Fibroblast of lung (primary cell): ENCODE measurements at regions not wholly inside any gene's neighbourhood (a gene's known extent, or its start where the extent isn't known, plus 50 kb on each side); places are given as distances from the start of the nearest gene placed in this dataset.

Source experiments
- EZH2 ChIP-seq: IDR thresholded peaks from 2 replicates; pipeline ENCODE4 v1.5.1; 2012; ENCODE audit warnings: low read length, control low read depth, mild to moderate bottlenecking; ENCODE audit errors: missing control alignments
- TF ChIP-seq, protein P1 (sequence below), 2 donors: IDR thresholded peaks in 1 of 2; conservative IDR thresholded peaks in 1 of 2; 1 replicate in 1 of 2; 2 replicates in 1 of 2; pipeline ENCODE4 v1.5.1; 2011 to 2012; ENCODE audit warnings: low read length in 2 of 2, control low read depth in 1 of 2, inconsistent platforms in 1 of 2, low read depth in 1 of 2, mild to moderate bottlenecking in 1 of 2

DNA sequence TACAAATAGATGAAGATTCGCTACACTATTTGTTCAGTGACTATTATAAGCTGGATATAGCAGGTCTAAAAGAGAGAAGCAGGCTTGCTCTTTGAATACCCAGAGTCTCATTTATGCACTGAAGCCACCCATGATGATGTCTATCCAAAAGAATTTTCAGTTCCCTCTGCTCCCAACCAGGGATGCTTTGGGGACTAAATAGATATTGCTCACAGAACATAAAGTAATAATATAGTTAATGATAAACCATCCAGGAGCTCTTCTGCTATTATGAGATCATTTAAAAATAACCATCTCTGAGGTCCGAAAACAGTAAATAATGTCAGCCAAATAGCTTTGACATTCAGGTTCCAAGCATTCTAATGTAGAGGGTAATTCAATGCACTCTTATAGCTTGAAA is 875.4 kb downstream of the SORCS3 start:
- TF ChIP-seq, protein P1, sequence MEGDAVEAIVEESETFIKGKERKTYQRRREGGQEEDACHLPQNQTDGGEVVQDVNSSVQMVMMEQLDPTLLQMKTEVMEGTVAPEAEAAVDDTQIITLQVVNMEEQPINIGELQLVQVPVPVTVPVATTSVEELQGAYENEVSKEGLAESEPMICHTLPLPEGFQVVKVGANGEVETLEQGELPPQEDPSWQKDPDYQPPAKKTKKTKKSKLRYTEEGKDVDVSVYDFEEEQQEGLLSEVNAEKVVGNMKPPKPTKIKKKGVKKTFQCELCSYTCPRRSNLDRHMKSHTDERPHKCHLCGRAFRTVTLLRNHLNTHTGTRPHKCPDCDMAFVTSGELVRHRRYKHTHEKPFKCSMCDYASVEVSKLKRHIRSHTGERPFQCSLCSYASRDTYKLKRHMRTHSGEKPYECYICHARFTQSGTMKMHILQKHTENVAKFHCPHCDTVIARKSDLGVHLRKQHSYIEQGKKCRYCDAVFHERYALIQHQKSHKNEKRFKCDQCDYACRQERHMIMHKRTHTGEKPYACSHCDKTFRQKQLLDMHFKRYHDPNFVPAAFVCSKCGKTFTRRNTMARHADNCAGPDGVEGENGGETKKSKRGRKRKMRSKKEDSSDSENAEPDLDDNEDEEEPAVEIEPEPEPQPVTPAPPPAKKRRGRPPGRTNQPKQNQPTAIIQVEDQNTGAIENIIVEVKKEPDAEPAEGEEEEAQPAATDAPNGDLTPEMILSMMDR (conservative IDR thresholded peaks at IDR 0.05 in 1 of 2, IDR thresholded peaks at IDR 0.05 in 1 of 2; ENCODE audit: low read depth in 1 of 2, low read length in 2 of 2) = no peak
- no peak for TF ChIP-seq EZH2
